ENCODE measurements at regions not wholly inside any gene's neighbourhood (a gene's known extent, or its start where the extent isn't known, plus 50 kb on each side); places are given as distances from the start of the nearest gene placed in this dataset.

GRCh38 chr2:18062892-18063291 lies 184.4 kb downstream of the KCNS3 start:
- no peak for TF ChIP-seq CTCF (IDR thresholded peaks at IDR 0.05)
- no peak for TF ChIP-seq POLR2A (IDR thresholded peaks at IDR 0.05)
- TF ChIP-seq POLR2AphosphoS5 (IDR thresholded peaks at IDR 0.05): no peak
